Activated T-cell treated with anti-CD3 and anti-CD28 coated beads, Interleukin-2, amount 50 U/mL, for 24 hours (primary cell): ENCODE measurements at regions not wholly inside any gene's neighbourhood (a gene's known extent, or its start where the extent isn't known, plus 50 kb on each side); places are given as distances from the start of the nearest gene placed in this dataset.

Source experiments
- DNase-seq: peaks from one replicate; pipeline ENCODE4 v3.0.0-alpha.2; 2020
- H3K27ac Mint-ChIP-seq: 2 replicates; pipeline ENCODE4 v1.8.0; 2020; ENCODE audit warnings: mild to moderate bottlenecking, mixed read lengths
- H3K27me3 Mint-ChIP-seq: 2 replicates; pipeline ENCODE4 v1.8.0; 2020; ENCODE audit warnings: mixed read lengths
- H3K36me3 Mint-ChIP-seq: 2 replicates; pipeline ENCODE4 v1.8.0; 2020; ENCODE audit warnings: low read depth, mixed read lengths
- H3K4me1 Mint-ChIP-seq: 2 replicates; pipeline ENCODE4 v1.8.0; 2020; ENCODE audit warnings: low read depth, mixed read lengths
- H3K4me3 Mint-ChIP-seq: 2 replicates; pipeline ENCODE4 v1.8.0; 2020; ENCODE audit warnings: mild to moderate bottlenecking, moderate library complexity, mixed read lengths
- H3K9me3 Mint-ChIP-seq: 2 replicates; pipeline ENCODE4 v1.8.0; 2020; ENCODE audit warnings: mixed read lengths

- no peaks in the 10 kb centered on the region for H3K9me3 Mint-ChIP-seq
- DNase-seq = no peak
- H3K27ac Mint-ChIP-seq = no peak overlapping the region
- H3K4me1 Mint-ChIP-seq = peaks cover 2% of the 10 kb centered on the region
- H3K4me3 Mint-ChIP-seq = no peak overlapping the region
- H3K27me3 Mint-ChIP-seq = peaks cover 5% of the 10 kb centered on the region
- H3K36me3 Mint-ChIP-seq = no peaks in the 10 kb centered on the region
Measured at GRCh38 chr20:52242237-52243230, 51.0 kb upstream of the ZFP64 start.
